H1 (cell line): ENCODE measurements at regions not wholly inside any gene's neighbourhood (a gene's known extent, or its start where the extent isn't known, plus 50 kb on each side); places are given as distances from the start of the nearest gene placed in this dataset.

Experiments
- CTCF ChIA-PET: fragments of 300-600 bp; sonication (Branson Sonifier 250); formaldehyde crosslinking; loops from one replicate; lab custom pipeline; 2021; ENCODE audit not compliant: partially characterized antibody; lab: Charles Lee
- POLR2A ChIA-PET: fragments of 300-600 bp; sonication (Branson Sonifier 250); formaldehyde crosslinking; loops from one replicate; lab custom pipeline; 2021; ENCODE audit warnings: inconsistent platforms; ENCODE audit not compliant: partially characterized antibody; lab: Charles Lee
- DNase-seq, 2 experiments: peaks; one replicate each; pipeline versions ENCODE4 v3.0.0 to v3.0.0-alpha.2; 2010 to 2022; ENCODE audit warnings: low spot score in 2 of 2, low read depth in 1 of 2, mixed read lengths in 1 of 2
- FAIRE-seq: peaks from 2 replicates; lab custom pipeline; 2011; peaks lifted over from hg19 to GRCh38; lab: Jason Lieb, UNC
- H2AFZ ChIP-seq: 2 replicates; pipeline ENCODE4 v1.8.1; 2012; ENCODE audit warnings: low read length, inconsistent platforms
- H2AK5ac ChIP-seq: 2 replicates; pipeline ENCODE4 v1.6.1; 2013; ENCODE audit warnings: low read depth, low read length
- H2BK120ac ChIP-seq: replicated peaks from 2 replicates; pipeline ENCODE3; 2013; ENCODE audit warnings: low read depth, low read length, inconsistent platforms
- H2BK12ac ChIP-seq: 2 replicates; pipeline ENCODE4 v1.6.1; 2013; ENCODE audit warnings: low read depth, low read length
- H2BK15ac ChIP-seq: 2 replicates; pipeline ENCODE4 v1.6.1; 2013; ENCODE audit warnings: low read length
- H2BK20ac ChIP-seq: 2 replicates; pipeline ENCODE4 v1.6.1; 2013; ENCODE audit warnings: low read length
- H2BK5ac ChIP-seq: 2 replicates; pipeline ENCODE4 v1.6.1; 2013; ENCODE audit warnings: low read depth, low read length
- H3K14ac ChIP-seq: 2 replicates; pipeline ENCODE4 v1.6.1; 2013; ENCODE audit warnings: inconsistent platforms; ENCODE audit not compliant: insufficient read length
- H3K18ac ChIP-seq: 2 replicates; pipeline ENCODE4 v1.6.1; 2013; ENCODE audit warnings: low read length; ENCODE audit errors: extremely low read depth
- H3K23ac ChIP-seq: 2 replicates; pipeline ENCODE4 v1.6.1; 2013; ENCODE audit warnings: inconsistent platforms; ENCODE audit not compliant: insufficient read length
- H3K23me2 ChIP-seq: 2 replicates; pipeline ENCODE4 v1.6.1; 2013; ENCODE audit warnings: low read depth, low read length
- H3K27ac ChIP-seq: 2 replicates; pipeline ENCODE4 v1.6.1; 2011; ENCODE audit warnings: low read depth, low read length, inconsistent platforms
- H3K27me3 ChIP-seq, 4 experiments: replicated peaks in 1 of 4; 1 replicate in 1 of 4; 2 replicates in 3 of 4; pipeline versions ENCODE4 v1.6.1 to v1.8.1; 2011 to 2013; ENCODE audit warnings: low read length in 3 of 4, mild to moderate bottlenecking in 3 of 4, inconsistent platforms in 2 of 4, mixed read lengths in 2 of 4, moderate library complexity in 1 of 4; ENCODE audit not compliant: control insufficient read depth in 3 of 4, insufficient read depth in 3 of 4; ENCODE audit errors: extremely low read depth in 1 of 4
- H3K36me3 ChIP-seq, 4 experiments: 2 replicates each; pipeline versions ENCODE4 v1.6.1 to v1.8.1; 2011 to 2013; ENCODE audit warnings: mild to moderate bottlenecking in 4 of 4, low read length in 3 of 4, moderate library complexity in 2 of 4, control low read depth in 1 of 4, inconsistent platforms in 1 of 4; ENCODE audit not compliant: insufficient read depth in 4 of 4, control insufficient read depth in 2 of 4
- H3K4ac ChIP-seq: replicated peaks from 2 replicates; pipeline ENCODE3; 2013; ENCODE audit warnings: low read length, low read depth, mixed read lengths, inconsistent platforms; ENCODE audit not compliant: insufficient read length
- H3K4me1 ChIP-seq, 4 experiments: replicated peaks in 1 of 4; 1 replicate in 1 of 4; 2 replicates in 3 of 4; pipeline versions ENCODE4 v1.6.1 to v1.8.1; 2011 to 2013; ENCODE audit warnings: low read length in 3 of 4, inconsistent platforms in 2 of 4, mixed read lengths in 1 of 4; ENCODE audit not compliant: insufficient read depth in 4 of 4, control insufficient read depth in 3 of 4
- H3K4me2 ChIP-seq, 2 experiments: 2 replicates each; pipeline versions ENCODE4 v1.6.1 to v1.8.1; 2011 to 2013; ENCODE audit warnings: low read depth in 2 of 2, low read length in 2 of 2, control low read depth in 1 of 2, inconsistent platforms in 1 of 2, mild to moderate bottlenecking in 1 of 2; ENCODE audit not compliant: insufficient read depth in 1 of 2
- H3K4me3 ChIP-seq, 4 experiments: fragments of 200-600, 300-600 bp in 1 of 4; sonication (generic), shearing (Covaris generic), sonication (Bioruptor Twin) in 1 of 4; 2 replicates each; pipeline versions ENCODE4 v1.5.1 to v1.8.1; 2011 to 2016; ENCODE audit warnings: low read length in 4 of 4, low read depth in 3 of 4, control low read depth in 2 of 4, inconsistent platforms in 2 of 4, mild to moderate bottlenecking in 2 of 4, mixed read lengths in 1 of 4, moderate library complexity in 1 of 4; ENCODE audit not compliant: insufficient read depth in 2 of 4; ENCODE audit errors: extremely low read depth in 1 of 4
- H3K56ac ChIP-seq: replicated peaks from 2 replicates; pipeline ENCODE3; 2013; ENCODE audit warnings: low read depth, mild to moderate bottlenecking, mixed read lengths, low read length, inconsistent platforms; ENCODE audit not compliant: insufficient read length
- H3K79me1 ChIP-seq: 2 replicates; pipeline ENCODE4 v1.6.1; 2013; ENCODE audit warnings: low read depth, low read length, control low read depth
- H3K79me2 ChIP-seq, 2 experiments: 2 replicates each; pipeline versions ENCODE4 v1.6.1 to v1.8.1; 2012 to 2013; ENCODE audit warnings: low read length in 2 of 2, mild to moderate bottlenecking in 2 of 2, inconsistent platforms in 1 of 2; ENCODE audit not compliant: insufficient read depth in 2 of 2, control insufficient read depth in 1 of 2
- H3K9ac ChIP-seq, 4 experiments: replicated peaks in 1 of 4; 1 replicate in 1 of 4; 2 replicates in 3 of 4; pipeline versions ENCODE4 v1.6.1 to v1.8.1; 2011 to 2013; ENCODE audit warnings: low read depth in 3 of 4, low read length in 3 of 4, control low read depth in 2 of 4, mild to moderate bottlenecking in 2 of 4, moderate library complexity in 2 of 4, inconsistent platforms in 1 of 4; ENCODE audit errors: extremely low read depth in 1 of 4
- H3K9me3 ChIP-seq, 2 experiments: 2 replicates each; pipeline versions ENCODE4 v1.6.1 to v1.8.1; 2012 to 2013; ENCODE audit warnings: mild to moderate bottlenecking in 2 of 2, moderate library complexity in 2 of 2, control low read depth in 1 of 2, inconsistent platforms in 1 of 2, low read depth in 1 of 2, low read length in 1 of 2, mixed read lengths in 1 of 2; ENCODE audit not compliant: insufficient read depth in 2 of 2
- H4K20me1 ChIP-seq, 2 experiments: replicated peaks in 1 of 2; 2 replicates each; pipeline versions ENCODE3 to v1.8.1; 2011 to 2013; ENCODE audit warnings: inconsistent platforms in 2 of 2, low read length in 2 of 2, mild to moderate bottlenecking in 1 of 2; ENCODE audit not compliant: insufficient read depth in 2 of 2, control insufficient read depth in 1 of 2
- H4K5ac ChIP-seq: 2 replicates; pipeline ENCODE4 v1.6.1; 2013; ENCODE audit warnings: low read length, low read depth, mixed read lengths, inconsistent platforms; ENCODE audit not compliant: insufficient read length
- H4K8ac ChIP-seq: 2 replicates; pipeline ENCODE4 v1.8.0; 2013; ENCODE audit warnings: mild to moderate bottlenecking, moderate library complexity, low read length, inconsistent platforms; ENCODE audit not compliant: insufficient read depth; ENCODE audit errors: extremely low read depth
- H4K91ac ChIP-seq: replicated peaks from 2 replicates; pipeline ENCODE3; 2013; ENCODE audit warnings: low read length, mixed read lengths, inconsistent platforms; ENCODE audit not compliant: insufficient read length
- CTCF ChIP-seq, 3 experiments: IDR thresholded peaks; 1 replicate in 2 of 3; 2 replicates in 1 of 3; pipeline versions ENCODE4 v1.5.1 to v1.6.1; 2011; ENCODE audit warnings: low read length in 3 of 3, mild to moderate bottlenecking in 3 of 3, inconsistent platforms in 2 of 3, low read depth in 1 of 3, moderate library complexity in 1 of 3; ENCODE audit not compliant: insufficient read depth in 1 of 3; ENCODE audit errors: control extremely low read depth in 1 of 3
- RAD21 ChIP-seq, 2 experiments: IDR thresholded peaks in 1 of 2; conservative IDR thresholded peaks in 1 of 2; 2 replicates each; pipeline ENCODE4 v1.6.1; 2011; ENCODE audit warnings: low read depth in 2 of 2, low read length in 2 of 2, improper control_type of control experiment in 1 of 2, inconsistent platforms in 1 of 2, mild to moderate bottlenecking in 1 of 2, moderate library complexity in 1 of 2
- RFX5 ChIP-seq: IDR thresholded peaks from 2 replicates; pipeline ENCODE4 v1.6.1; 2011; ENCODE audit warnings: low read depth, low read length, improper control_type of control experiment, borderline replicate concordance
- WGBS, 2 experiments: shearing (Covaris generic) in 1 of 2; methylation state at CpG; one replicate each; pipeline versions ENCODE4 v1.1.6 to v1.1.7; 2013 to 2015; ENCODE audit warnings: low lambda C conversion rate in 2 of 2, mixed read lengths in 2 of 2, inconsistent platforms in 1 of 2, low coverage in 1 of 2, missing lambda C conversion rate in 1 of 2; ENCODE audit not compliant: insufficient replicate concordance in 2 of 2, insufficient coverage in 1 of 2, insufficient read length in 1 of 2; ENCODE audit errors: extremely low coverage in 1 of 2, missing lambda C conversion rate in 1 of 2; 5-methylcytosine and 5-hydroxymethylcytosine counted together

DNA sequence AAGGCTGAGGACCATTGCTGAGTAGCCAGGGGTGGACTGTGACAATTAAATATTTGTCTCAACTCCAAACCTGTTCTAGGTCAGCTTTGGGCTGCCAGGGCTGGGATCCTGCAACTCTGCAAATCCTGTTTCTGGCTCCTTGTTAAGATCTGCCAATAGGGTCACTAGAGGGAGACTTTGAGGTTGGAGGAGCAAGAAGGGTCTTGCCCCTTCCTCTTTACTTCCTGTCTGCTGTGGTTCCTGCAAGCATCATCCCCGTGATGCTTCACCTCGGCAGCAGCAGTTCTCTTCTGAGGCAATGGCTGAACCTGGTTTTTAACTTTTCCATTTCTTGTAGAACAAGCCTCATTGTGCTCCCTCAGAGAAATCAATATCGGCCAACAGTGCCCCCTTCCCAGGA lies 124.6 kb downstream of the IRX5 start:
- Histone ChIP-seq H3K79me1 (no peaks in the 10 kb centered on the region), H3K23ac (no peak overlapping the region), H4K20me1 (peaks cover 0 to 4% of the 10 kb centered on the region in 2 experiments), H3K27me3 (peaks cover 16 to 34% (median 29%) of the 10 kb centered on the region in 4 experiments), H3K4me2 (no peak overlapping the region; a peak in 1 of 4 replicates), H4K5ac (no peak overlapping the region), H3K4me1 (peaks cover 0 to 7% (median 3%) of the 10 kb centered on the region in 4 experiments; a peak in 5 of 7 replicates), H3K4me3 (no peak overlapping the region), H3K18ac (no peak overlapping the region), H2BK15ac (no peak overlapping the region), H3K56ac (no peak overlapping the region), H3K27ac (no peak overlapping the region), H3K14ac (no peak overlapping the region), H2AK5ac (no peak overlapping the region), H4K8ac (no peak overlapping the region), H3K36me3 (no peaks in the 10 kb centered on the region), H2BK5ac (no peak overlapping the region), H2AFZ (no peak overlapping the region), H3K9me3 (no peaks in the 10 kb centered on the region; a peak in 1 of 4 replicates), H2BK20ac (no peak overlapping the region), H3K23me2 (peaks cover 7% of the 10 kb centered on the region), H3K9ac (no peak overlapping the region), H2BK120ac (no peak overlapping the region), H3K79me2 (no peaks in the 10 kb centered on the region), H3K4ac (no peak overlapping the region), H2BK12ac (no peak overlapping the region), H4K91ac (no peak overlapping the region)
- FAIRE-seq (no peak), DNase-seq (no peak)
- peak in 2 of 3 experiments; percentile 36 to 41; a peak in 2 of 4 replicates for TF ChIP-seq CTCF (IDR thresholded peaks at IDR 0.05; ENCODE audit: control extremely low read depth in 1 of 3, insufficient read depth in 1 of 3, low read depth in 1 of 3, low read length in 3 of 3)
- TF ChIP-seq RFX5: no peak
- peak; percentile 25 to 53; a peak in 3 of 4 replicates for TF ChIP-seq RAD21 (IDR thresholded peaks at IDR 0.05 in 1 of 2, conservative IDR thresholded peaks at IDR 0.05 in 1 of 2; ENCODE audit: low read depth in 2 of 2, low read length in 2 of 2)
- CTCF ChIA-PET: interaction anchor here (0.8 to 14.3 kb wide), 6 partner anchors 9 to 195 kb away, joined by 3 to 145 read pairs (median 4); no protein-coding TSS in a partner anchor
- POLR2A ChIA-PET: no interaction called here
- 84% methylated on average over 3 of the region's 3 CpGs; no CpG with 5 or more reads in 1 of the 2 experiments for WGBS, 2 experiments
